ENCODE measurements at regions not wholly inside any gene's neighbourhood (a gene's known extent, or its start where the extent isn't known, plus 50 kb on each side); places are given as distances from the start of the nearest gene placed in this dataset.
"Not testable (repeated sequence)": the region's sequence is repeated elsewhere in the genome, so short reads cannot be mapped to it uniquely, and the experiment has no call there.

GRCh38 chr11:25547292-25547691 is 784.6 kb upstream of the ANO3 start:
- no peak overlapping the region for H3K4me3 ChIP-seq (ENCODE audit: control insufficient read depth, low read depth, low read length)
- DNase-seq (ENCODE audit: low read depth) = no peak
- TF ChIP-seq CTCF (IDR thresholded peaks at IDR 0.05; ENCODE audit: control insufficient read depth, insufficient read depth, low read depth, low read length, missing control alignments) = no peak

DNA sequence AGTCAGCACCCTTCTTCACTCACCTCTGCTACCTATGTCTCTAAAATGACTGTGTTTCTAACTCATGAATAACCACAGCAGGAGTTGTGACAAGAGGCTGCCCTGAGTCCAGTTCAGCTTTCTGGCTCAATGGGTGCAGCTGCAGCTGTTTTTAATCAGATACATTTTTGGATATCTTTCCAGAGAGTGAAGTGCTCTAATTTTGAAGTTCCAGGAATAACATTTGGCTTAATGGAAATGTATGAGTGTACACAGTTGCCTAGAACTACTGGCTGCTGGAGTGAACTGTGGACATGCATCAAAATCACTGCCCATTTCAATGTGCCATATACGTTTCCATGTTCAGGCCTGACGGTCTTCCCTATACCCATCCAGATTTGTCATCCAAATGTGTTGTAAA is 769.5 kb upstream of the ANO3 start:
- no peak for TF ChIP-seq CTCF (IDR thresholded peaks at IDR 0.05; ENCODE audit: control insufficient read depth, insufficient read depth, low read depth, low read length, missing control alignments)
- H3K4me3 ChIP-seq (ENCODE audit: control insufficient read depth, low read depth, low read length) = no peak overlapping the region
- DNase-seq (ENCODE audit: low read depth) = no peak

GRCh38 chr11:25565846-25566245 is 766.1 kb upstream of the ANO3 start:
- no peak for DNase-seq (ENCODE audit: low read depth)
- TF ChIP-seq CTCF (IDR thresholded peaks at IDR 0.05; ENCODE audit: control insufficient read depth, insufficient read depth, low read depth, low read length, missing control alignments) = no peak
- H3K4me3 ChIP-seq (ENCODE audit: control insufficient read depth, low read depth, low read length) = no peak overlapping the region

- H3K4me3 ChIP-seq (ENCODE audit: control insufficient read depth, low read depth, low read length) = no peak overlapping the region
- no peak for DNase-seq (ENCODE audit: low read depth)
- no peak for TF ChIP-seq CTCF (IDR thresholded peaks at IDR 0.05; ENCODE audit: control insufficient read depth, insufficient read depth, low read depth, low read length, missing control alignments)
Measured at GRCh38 chr11:25566298-25567200, 765.4 kb upstream of the ANO3 start.

DNA sequence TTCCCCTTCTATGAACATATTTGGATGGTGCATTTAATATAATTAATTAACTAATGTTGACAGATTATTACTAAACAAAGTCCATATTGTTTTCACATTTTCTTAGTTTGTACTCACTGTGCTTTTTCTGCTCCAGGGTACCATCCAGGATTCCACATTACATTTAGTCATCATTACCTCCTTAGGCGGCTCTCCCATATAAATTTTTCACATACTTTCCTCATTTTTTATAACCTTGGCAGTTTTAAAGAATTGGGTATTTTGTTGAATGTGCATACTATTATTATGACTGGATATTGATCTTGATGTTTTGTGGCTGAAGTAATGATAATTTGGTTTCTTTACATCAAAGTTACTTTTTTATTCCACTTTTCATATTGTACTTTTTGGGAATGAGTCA is 755.6 kb upstream of the ANO3 start:
- no peak for DNase-seq (ENCODE audit: low read depth)
- H3K4me3 ChIP-seq (ENCODE audit: control insufficient read depth, low read depth, low read length) = no peak overlapping the region
- no peak for TF ChIP-seq CTCF (IDR thresholded peaks at IDR 0.05; ENCODE audit: control insufficient read depth, insufficient read depth, low read depth, low read length, missing control alignments)

DNA sequence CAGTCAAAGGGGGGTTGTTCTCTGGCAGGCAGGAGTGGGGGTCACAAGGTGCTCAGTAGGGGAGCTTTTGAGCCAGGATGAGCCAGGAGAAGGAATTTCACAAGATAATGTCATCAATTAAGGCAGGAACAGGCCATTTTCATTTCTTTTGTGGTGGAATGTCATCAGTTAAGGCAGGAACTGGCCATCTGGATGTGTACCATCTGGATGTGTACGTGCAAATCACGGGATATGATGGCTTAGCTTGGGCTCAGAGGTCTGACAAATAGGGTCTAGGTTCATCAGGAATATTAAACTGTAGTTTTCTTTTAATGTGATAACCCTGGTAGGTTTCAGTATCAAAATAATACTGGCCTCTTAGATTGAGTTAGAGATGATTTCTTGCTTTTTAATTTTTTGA is 752.4 kb upstream of the ANO3 start:
- not testable (repeated sequence) for DNase-seq (ENCODE audit: low read depth); H3K4me3 ChIP-seq (ENCODE audit: control insufficient read depth, low read depth, low read length)

GRCh38 chr11:25583596-25583995 is 748.3 kb upstream of the ANO3 start:
- TF ChIP-seq CTCF (IDR thresholded peaks at IDR 0.05; ENCODE audit: control insufficient read depth, insufficient read depth, low read depth, low read length, missing control alignments) = no peak
- DNase-seq (ENCODE audit: low read depth) = no peak
- no peak overlapping the region for H3K4me3 ChIP-seq (ENCODE audit: control insufficient read depth, low read depth, low read length)

Measured in AG09309 (cell line).